H9 (cell line): ENCODE measurements at regions not wholly inside any gene's neighbourhood (a gene's known extent, or its start where the extent isn't known, plus 50 kb on each side); places are given as distances from the start of the nearest gene placed in this dataset.

ENCODE experiments used
- DNase-seq: peaks from one replicate; pipeline ENCODE4 v3.0.0-alpha.2; 2017
- H2AFZ ChIP-seq: one replicate; pipeline ENCODE4 v1.6.1; 2013; ENCODE audit warnings: mild to moderate bottlenecking, low read length, control low read depth, moderate library complexity
- H2AK5ac ChIP-seq: 2 replicates; pipeline ENCODE4 v1.6.1; 2013; ENCODE audit warnings: low read length, control low read depth, mixed read lengths; ENCODE audit not compliant: insufficient read length
- H2BK120ac ChIP-seq: one replicate; pipeline ENCODE4 v1.6.1; 2013; ENCODE audit warnings: low read depth, mild to moderate bottlenecking, low read length, control low read depth, inconsistent platforms; ENCODE audit not compliant: poor library complexity, severe bottlenecking
- H2BK12ac ChIP-seq: 2 replicates; pipeline ENCODE4 v1.6.1; 2013; ENCODE audit warnings: low read length, control low read depth, mixed read lengths, low read depth; ENCODE audit not compliant: insufficient read length
- H2BK15ac ChIP-seq: 2 replicates; pipeline ENCODE4 v1.6.1; 2013; ENCODE audit warnings: low read depth, low read length, control low read depth
- H2BK20ac ChIP-seq: one replicate; pipeline ENCODE4 v1.6.1; 2013; ENCODE audit warnings: low read depth, mild to moderate bottlenecking, low read length, control low read depth, inconsistent platforms; ENCODE audit not compliant: poor library complexity, severe bottlenecking
- H2BK5ac ChIP-seq: 2 replicates; pipeline ENCODE4 v1.6.1; 2013; ENCODE audit warnings: low read length, control low read depth, mixed read lengths; ENCODE audit not compliant: insufficient read length
- H3K14ac ChIP-seq: 2 replicates; pipeline ENCODE4 v1.6.1; 2013; ENCODE audit warnings: low read length, control low read depth; ENCODE audit not compliant: insufficient read depth
- H3K18ac ChIP-seq: 2 replicates; pipeline ENCODE4 v1.6.1; 2013; ENCODE audit warnings: low read depth, mild to moderate bottlenecking, mixed read lengths, low read length, control low read depth; ENCODE audit not compliant: insufficient read length
- H3K23ac ChIP-seq: 2 replicates; pipeline ENCODE4 v1.6.1; 2013; ENCODE audit warnings: low read length, control low read depth, mixed read lengths, low read depth; ENCODE audit not compliant: insufficient read length
- H3K23me2 ChIP-seq: 2 replicates; pipeline ENCODE4 v1.6.1; 2013; ENCODE audit warnings: low read depth, mild to moderate bottlenecking, mixed read lengths, low read length, control low read depth; ENCODE audit not compliant: insufficient read length, poor library complexity, severe bottlenecking
- H3K27ac ChIP-seq: 2 replicates; pipeline ENCODE4 v1.5.1; 2013; ENCODE audit warnings: low read length, control low read depth, mixed read lengths, low read depth; ENCODE audit not compliant: insufficient read length
- H3K27me3 ChIP-seq: 2 replicates; pipeline ENCODE4 v1.6.1; 2013; ENCODE audit warnings: low read length, control low read depth, inconsistent platforms; ENCODE audit not compliant: insufficient read depth
- H3K4ac ChIP-seq: 2 replicates; pipeline ENCODE4 v1.6.1; 2013; ENCODE audit warnings: low read depth, mild to moderate bottlenecking, control low read depth, inconsistent platforms, low read length, moderate library complexity
- H3K4me1 ChIP-seq: 2 replicates; pipeline ENCODE4 v1.6.1; 2013; ENCODE audit warnings: low read length, control low read depth, inconsistent platforms; ENCODE audit not compliant: insufficient read depth
- H3K4me2 ChIP-seq: 2 replicates; pipeline ENCODE4 v1.6.1; 2013; ENCODE audit warnings: low read length, control low read depth, mixed read lengths; ENCODE audit not compliant: insufficient read length, insufficient read depth
- H3K56ac ChIP-seq: 2 replicates; pipeline ENCODE4 v1.6.1; 2013; ENCODE audit warnings: low read depth, mild to moderate bottlenecking, mixed read lengths, low read length, control low read depth; ENCODE audit not compliant: insufficient read length
- H3K79me1 ChIP-seq: 2 replicates; pipeline ENCODE4 v1.6.1; 2013; ENCODE audit warnings: low read depth, mild to moderate bottlenecking, moderate library complexity, low read length, control low read depth, inconsistent platforms; ENCODE audit not compliant: insufficient read depth, poor library complexity, severe bottlenecking
- H3K79me2 ChIP-seq: 2 replicates; pipeline ENCODE4 v1.6.1; 2013; ENCODE audit warnings: low read length, control low read depth, inconsistent platforms; ENCODE audit not compliant: insufficient read depth
- H3K9ac ChIP-seq: 2 replicates; pipeline ENCODE4 v1.6.1; 2013; ENCODE audit warnings: low read length, control low read depth, mixed read lengths; ENCODE audit not compliant: insufficient read length; ENCODE audit errors: extremely low read depth
- H3K9me3 ChIP-seq: one replicate; pipeline ENCODE4 v1.6.1; 2013; ENCODE audit warnings: low read depth, low read length, inconsistent platforms; ENCODE audit not compliant: control insufficient read depth
- H3T11ph ChIP-seq: one replicate; pipeline ENCODE4 v1.6.1; 2013; ENCODE audit warnings: mild to moderate bottlenecking, low read length, control low read depth, inconsistent platforms
- H4K20me1 ChIP-seq: one replicate; pipeline ENCODE4 v1.6.1; 2013; ENCODE audit not compliant: control insufficient read depth, insufficient read length, insufficient read depth
- H4K5ac ChIP-seq: 2 replicates; pipeline ENCODE4 v1.6.1; 2013; ENCODE audit warnings: low read depth, mild to moderate bottlenecking, mixed read lengths, low read length, control low read depth; ENCODE audit not compliant: insufficient read length
- H4K8ac ChIP-seq: replicated peaks from 2 replicates; pipeline ENCODE4 v1.6.1; 2013; ENCODE audit warnings: low read length, control low read depth, mixed read lengths, low read depth; ENCODE audit not compliant: insufficient read length
- H4K91ac ChIP-seq: 2 replicates; pipeline ENCODE4 v1.6.1; 2013; ENCODE audit warnings: low read depth, mild to moderate bottlenecking, moderate library complexity, mixed read lengths, low read length, control low read depth; ENCODE audit not compliant: insufficient read length
- H3K27ac Mint-ChIP-seq, 3 experiments: 2 replicates in 2 of 3; 3 replicates in 1 of 3; pipeline ENCODE4 v1.8.0; 2020 to 2021; ENCODE audit warnings: mixed read lengths in 3 of 3, mild to moderate bottlenecking in 1 of 3, moderate library complexity in 1 of 3
- H3K27me3 Mint-ChIP-seq: 2 replicates; pipeline ENCODE4 v1.8.0; 2021; ENCODE audit warnings: low read depth, mild to moderate bottlenecking, moderate library complexity, mixed read lengths
- H3K36me3 Mint-ChIP-seq, 3 experiments: 2 replicates in 2 of 3; 3 replicates in 1 of 3; pipeline ENCODE4 v1.8.0; 2020 to 2021; ENCODE audit warnings: low read depth in 3 of 3, mixed read lengths in 3 of 3; ENCODE audit not compliant: insufficient read depth in 1 of 3
- H3K4me1 Mint-ChIP-seq, 2 experiments: 2 replicates each; pipeline ENCODE4 v1.8.0; 2020; ENCODE audit warnings: mixed read lengths in 2 of 2
- H3K4me3 Mint-ChIP-seq, 2 experiments: 2 replicates in 1 of 2; 3 replicates in 1 of 2; pipeline ENCODE4 v1.8.0; 2020 to 2021; ENCODE audit warnings: mild to moderate bottlenecking in 2 of 2, mixed read lengths in 2 of 2, moderate library complexity in 1 of 2
- H3K9me3 Mint-ChIP-seq, 2 experiments: 2 replicates in 1 of 2; 3 replicates in 1 of 2; pipeline ENCODE4 v1.8.0; 2020; ENCODE audit warnings: mild to moderate bottlenecking in 2 of 2, mixed read lengths in 2 of 2, moderate library complexity in 1 of 2
- WGBS: extraction: QIAGEN DNeasy Blood & Tissue Kit; methylation state at CpG from one replicate; pipeline ENCODE4 v1.1.7; 2013; ENCODE audit warnings: missing lambda C conversion rate, low lambda C conversion rate, mixed read lengths; ENCODE audit not compliant: insufficient read length; ENCODE audit errors: extremely low coverage; 5-methylcytosine and 5-hydroxymethylcytosine counted together
- TF ChIP-seq, protein P1 (sequence below): fragments of 200-600 bp; sonication (generic); conservative IDR thresholded peaks from 3 replicates; pipeline ENCODE4 v1.8.0; 2021; ENCODE audit warnings: antibody characterized with exemption, mild to moderate bottlenecking

DNA sequence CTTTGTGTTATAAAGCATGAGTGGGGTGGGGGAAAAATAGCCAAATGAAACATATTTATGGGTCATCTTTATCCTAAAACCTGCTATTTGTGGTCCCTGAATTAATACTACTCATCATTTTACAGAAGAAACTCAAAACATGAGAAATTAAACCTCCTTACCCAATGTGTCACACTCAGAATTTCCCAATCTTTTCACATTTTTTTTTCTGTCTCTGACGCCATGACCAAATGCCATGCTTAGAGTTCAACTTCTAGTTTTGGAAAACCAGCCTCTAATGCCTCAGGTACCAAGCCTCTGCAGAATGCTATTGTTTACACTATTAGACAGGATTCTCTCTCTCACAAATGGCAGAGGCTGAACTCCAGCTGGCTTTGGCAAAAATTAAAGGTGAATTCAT, 505.5 kb upstream of the WWC1 start:
- Histone ChIP-seq H3K27ac (no peak overlapping the region), H2BK5ac (no peak overlapping the region), H3T11ph (no peak overlapping the region), H4K8ac (no peak overlapping the region), H3K4me2 (no peak overlapping the region), H3K18ac (no peak overlapping the region), H2BK120ac (no peak overlapping the region), H2AFZ (no peak overlapping the region), H3K9ac (no peak overlapping the region), H3K23me2 (no peaks in the 10 kb centered on the region), H3K4ac (no peak overlapping the region), H4K5ac (no peak overlapping the region), H3K56ac (no peak overlapping the region), H2BK15ac (no peak overlapping the region), H3K79me2 (no peaks in the 10 kb centered on the region), H2AK5ac (no peak overlapping the region), H2BK20ac (no peak overlapping the region), H3K4me1 (peaks cover 3% of the 10 kb centered on the region; the same call in 1 of the 2 replicates), H3K27me3 (no peaks in the 10 kb centered on the region), H3K14ac (no peak overlapping the region), H4K91ac (no peak overlapping the region), H3K79me1 (no peaks in the 10 kb centered on the region), H3K9me3 (no peaks in the 10 kb centered on the region), H2BK12ac (no peak overlapping the region), H4K20me1 (no peaks in the 10 kb centered on the region), H3K23ac (no peak overlapping the region)
- no peak overlapping the region for H3K27ac Mint-ChIP-seq
- DNase-seq: no peak
- H3K4me3 Mint-ChIP-seq: no peak overlapping the region
- no peaks in the 10 kb centered on the region for H3K9me3 Mint-ChIP-seq
- TF ChIP-seq, protein P1, sequence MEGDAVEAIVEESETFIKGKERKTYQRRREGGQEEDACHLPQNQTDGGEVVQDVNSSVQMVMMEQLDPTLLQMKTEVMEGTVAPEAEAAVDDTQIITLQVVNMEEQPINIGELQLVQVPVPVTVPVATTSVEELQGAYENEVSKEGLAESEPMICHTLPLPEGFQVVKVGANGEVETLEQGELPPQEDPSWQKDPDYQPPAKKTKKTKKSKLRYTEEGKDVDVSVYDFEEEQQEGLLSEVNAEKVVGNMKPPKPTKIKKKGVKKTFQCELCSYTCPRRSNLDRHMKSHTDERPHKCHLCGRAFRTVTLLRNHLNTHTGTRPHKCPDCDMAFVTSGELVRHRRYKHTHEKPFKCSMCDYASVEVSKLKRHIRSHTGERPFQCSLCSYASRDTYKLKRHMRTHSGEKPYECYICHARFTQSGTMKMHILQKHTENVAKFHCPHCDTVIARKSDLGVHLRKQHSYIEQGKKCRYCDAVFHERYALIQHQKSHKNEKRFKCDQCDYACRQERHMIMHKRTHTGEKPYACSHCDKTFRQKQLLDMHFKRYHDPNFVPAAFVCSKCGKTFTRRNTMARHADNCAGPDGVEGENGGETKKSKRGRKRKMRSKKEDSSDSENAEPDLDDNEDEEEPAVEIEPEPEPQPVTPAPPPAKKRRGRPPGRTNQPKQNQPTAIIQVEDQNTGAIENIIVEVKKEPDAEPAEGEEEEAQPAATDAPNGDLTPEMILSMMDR: no peak
- WGBS: no CpG with 5 or more reads among the region's 1 CpG
- H3K36me3 Mint-ChIP-seq: no peaks in the 10 kb centered on the region
- peaks cover 5 to 9% of the 10 kb centered on the region in 2 experiments for H3K4me1 Mint-ChIP-seq
- H3K27me3 Mint-ChIP-seq: no peaks in the 10 kb centered on the region; the same call in 1 of the 2 replicates
